Gastroesophageal sphincter (tissue), 4 donors: ENCODE measurements at regions not wholly inside any gene's neighbourhood (a gene's known extent, or its start where the extent isn't known, plus 50 kb on each side); places are given as distances from the start of the nearest gene placed in this dataset.

Experiments used
- ATAC-seq: fragments of 150-250 bp; one replicate; pipeline ENCODE4 v1.9.1; 2016; ENCODE audit warnings: mild to moderate bottlenecking, moderate library complexity
- H3K27ac ChIP-seq, 4 donors: fragments of 200-600 bp; sonication (generic) in 3 of 4; 1 replicate in 3 of 4; 2 replicates in 1 of 4; pipeline ENCODE4 v1.5.1; 2016 to 2019
- H3K27me3 ChIP-seq: fragments of 200-600 bp; sonication (generic); one replicate; pipeline ENCODE4 v1.5.1; 2019
- H3K36me3 ChIP-seq, 2 donors: fragments of 200-600 bp; sonication (generic); one replicate each; pipeline ENCODE4 v1.5.1; 2019; ENCODE audit warnings: control low read depth in 1 of 2
- H3K4me1 ChIP-seq, 3 donors: fragments of 200-600 bp; sonication (generic); 1 replicate in 2 of 3; 2 replicates in 1 of 3; pipeline ENCODE4 v1.5.1; 2016 to 2019; ENCODE audit warnings: control low read depth in 2 of 3
- H3K4me3 ChIP-seq, 2 donors: fragments of 200-600 bp; sonication (generic); one replicate each; pipeline ENCODE4 v1.5.1; 2019; ENCODE audit warnings: mild to moderate bottlenecking in 1 of 2, moderate library complexity in 1 of 2
- H3K9me3 ChIP-seq, 3 donors: fragments of 200-600 bp; sonication (generic); one replicate each; pipeline ENCODE4 v1.5.1; 2017 to 2019; ENCODE audit warnings: control low read depth in 2 of 3
- CTCF ChIP-seq, 4 experiments: fragments of 200-600 bp in 2 of 4; fragments of 450-650 bp in 2 of 4; sonication (generic) in 1 of 4; IDR thresholded peaks; one replicate each; pipeline ENCODE4 v1.5.1; 2017 to 2019; ENCODE audit warnings: antibody characterized with exemption in 4 of 4, mild to moderate bottlenecking in 2 of 4, moderate library complexity in 2 of 4
- EP300 ChIP-seq: sonication (generic); formaldehyde crosslinking; IDR thresholded peaks from one replicate; pipeline ENCODE4 v1.6.1; 2017; ENCODE audit warnings: antibody characterized with exemption, mild to moderate bottlenecking
- POLR2A ChIP-seq, 2 donors: fragments of 450-650 bp; IDR thresholded peaks; one replicate each; pipeline ENCODE4 v1.6.1; 2017; ENCODE audit warnings: antibody characterized with exemption in 2 of 2, mild to moderate bottlenecking in 2 of 2, moderate library complexity in 1 of 2
- POLR2AphosphoS5 ChIP-seq: sonication (generic); formaldehyde crosslinking; IDR thresholded peaks from one replicate; pipeline ENCODE4 v1.6.1; 2017; ENCODE audit warnings: antibody characterized with exemption
- WGBS, 2 donors: methylation state at CpG; one replicate each; pipeline ENCODE4 v1.1.5; 2018; ENCODE audit warnings: low coverage in 1 of 2; 5-methylcytosine and 5-hydroxymethylcytosine counted together

- TF ChIP-seq CTCF (IDR thresholded peaks at IDR 0.05): no peak
- no peak for TF ChIP-seq POLR2AphosphoS5
- no peak for TF ChIP-seq EP300
- no peak for TF ChIP-seq POLR2A (IDR thresholded peaks at IDR 0.05)
- peaks cover 14% of the 10 kb centered on the region for H3K27me3 ChIP-seq
- WGBS, 2 donors: 78 to 86% methylated on average over 1 to 3 of the region's 4 CpGs
- H3K36me3 ChIP-seq: no peaks in the 10 kb centered on the region
- no peaks in the 10 kb centered on the region for H3K4me1 ChIP-seq
- H3K9me3 ChIP-seq: no peaks in the 10 kb centered on the region
- peak overlapping the region in 1 of 4 donors; percentile 47 for H3K27ac ChIP-seq
- no peak for ATAC-seq
- H3K4me3 ChIP-seq: no peak overlapping the region
These were observed 231.1 kb upstream of the AGAP1 start for GRCh38 chr2:235262750-235263149.

- TF ChIP-seq POLR2AphosphoS5 (no peak), POLR2A (IDR thresholded peaks at IDR 0.05) (no peak), EP300 (no peak), CTCF (IDR thresholded peaks at IDR 0.05) (no peak)
- 54 to 64% methylated on average over 8 to 22 of the region's 28 CpGs for WGBS, 2 donors
- Histone ChIP-seq H3K36me3 (no peaks in the 10 kb centered on the region), H3K27me3 (peaks cover 14% of the 10 kb centered on the region), H3K4me1 (no peaks in the 10 kb centered on the region), H3K9me3 (no peaks in the 10 kb centered on the region), H3K4me3 (no peak overlapping the region), H3K27ac (peak overlapping the region in 1 of 4 donors; percentile 47)
- peak; percentile 71 for ATAC-seq
These were observed 230.4 kb upstream of the AGAP1 start for GRCh38 chr2:235263205-235264120.

GRCh38 chr2:235264121-235264493, 229.7 kb upstream of the AGAP1 start:
- Histone ChIP-seq H3K4me3 (no peak overlapping the region), H3K36me3 (no peaks in the 10 kb centered on the region), H3K27me3 (peaks cover 14% of the 10 kb centered on the region), H3K9me3 (no peaks in the 10 kb centered on the region), H3K4me1 (no peaks in the 10 kb centered on the region), H3K27ac (no peak overlapping the region)
- TF ChIP-seq CTCF (IDR thresholded peaks at IDR 0.05): no peak
- no peak for TF ChIP-seq POLR2AphosphoS5
- no peak for TF ChIP-seq EP300
- no peak for TF ChIP-seq POLR2A (IDR thresholded peaks at IDR 0.05)
- WGBS, 2 donors: 50% methylated on average over 1 of the region's 1 CpG
- ATAC-seq: no peak

GRCh38 chr2:235264512-235264911, 229.3 kb upstream of the AGAP1 start:
- 83 to 89% methylated on average over 5 to 8 of the region's 8 CpGs for WGBS, 2 donors
- no peak for ATAC-seq
- Histone ChIP-seq H3K27ac (no peak overlapping the region), H3K9me3 (no peaks in the 10 kb centered on the region), H3K4me1 (no peaks in the 10 kb centered on the region), H3K36me3 (no peaks in the 10 kb centered on the region), H3K27me3 (peaks cover 17% of the 10 kb centered on the region), H3K4me3 (no peak overlapping the region)
- TF ChIP-seq POLR2A (IDR thresholded peaks at IDR 0.05) (no peak), EP300 (no peak), POLR2AphosphoS5 (no peak), CTCF (IDR thresholded peaks at IDR 0.05) (no peak)
